Dermis blood vessel endothelial cell (primary cell): ENCODE measurements at regions not wholly inside any gene's neighbourhood (a gene's known extent, or its start where the extent isn't known, plus 50 kb on each side); places are given as distances from the start of the nearest gene placed in this dataset.
"Not testable (repeated sequence)": the region's sequence is repeated elsewhere in the genome, so short reads cannot be mapped to it uniquely, and the experiment has no call there.

Experiments
- DNase-seq: peaks from one replicate; pipeline ENCODE4 v3.0.0; 2010

GRCh38 chr11:49316180-49316579, 107.8 kb upstream of the FOLH1 start:
- DNase-seq, result no peak

GRCh38 chr11:49303080-49303479, 94.7 kb upstream of the FOLH1 start:
- no peak for DNase-seq

- no peak for DNase-seq
Measured at GRCh38 chr11:49302360-49302759, 94.0 kb upstream of the FOLH1 start.

- not testable (repeated sequence) for DNase-seq
Measured at GRCh38 chr11:49298017-49298416, 89.6 kb upstream of the FOLH1 start.

- not testable (repeated sequence) for DNase-seq
Measured at GRCh38 chr11:49283911-49284310, 75.5 kb upstream of the FOLH1 start.

- DNase-seq, result not testable (repeated sequence)
Measured at GRCh38 chr11:49283282-49283681, 74.9 kb upstream of the FOLH1 start.

- not testable (repeated sequence) for DNase-seq
Measured at GRCh38 chr11:49282125-49282524, 73.7 kb upstream of the FOLH1 start.

GRCh38 chr11:49277951-49278350, 69.5 kb upstream of the FOLH1 start:
- DNase-seq, result not testable (repeated sequence)
